ENCODE measurements at regions not wholly inside any gene's neighbourhood (a gene's known extent, or its start where the extent isn't known, plus 50 kb on each side); places are given as distances from the start of the nearest gene placed in this dataset.

GRCh38 chr1:5720936-5721335 lies 271.3 kb downstream of the NPHP4 start:
- TF ChIP-seq CTCF (IDR thresholded peaks at IDR 0.05), result no peak
- no peak for TF ChIP-seq POLR2A (IDR thresholded peaks at IDR 0.05)
